H1 (cell line): ENCODE measurements at regions not wholly inside any gene's neighbourhood (a gene's known extent, or its start where the extent isn't known, plus 50 kb on each side); places are given as distances from the start of the nearest gene placed in this dataset.

Experiments used
- CHD2 ChIP-seq: IDR thresholded peaks from 2 replicates; pipeline ENCODE4 v1.6.1; 2012; ENCODE audit warnings: low read length, improper control_type of control experiment
- EZH2 ChIP-seq: fragments of 200-600 bp; sonication (generic); IDR thresholded peaks from 2 replicates; pipeline ENCODE4 v1.7.1; 2012; ENCODE audit warnings: low read depth, mild to moderate bottlenecking, moderate library complexity, low read length, inconsistent platforms; ENCODE audit not compliant: severe bottlenecking
- HDAC2 ChIP-seq, 2 experiments: fragments of 300-600 bp in 1 of 2; sonication (generic) in 1 of 2; IDR thresholded peaks; 2 replicates each; pipeline ENCODE4 v1.6.1; 2011 to 2012; ENCODE audit warnings: low read depth in 2 of 2, low read length in 2 of 2, mild to moderate bottlenecking in 2 of 2, moderate library complexity in 2 of 2, borderline replicate concordance in 1 of 2, inconsistent platforms in 1 of 2
- JUN ChIP-seq: IDR thresholded peaks from 2 replicates; pipeline ENCODE4 v1.6.1; 2011; ENCODE audit warnings: low read depth, mild to moderate bottlenecking, improper control_type of control experiment, low read length
- JUND ChIP-seq: IDR thresholded peaks from 2 replicates; pipeline ENCODE4 v1.6.1; 2011; ENCODE audit warnings: mild to moderate bottlenecking, improper control_type of control experiment, low read length
- NRF1 ChIP-seq: IDR thresholded peaks from 2 replicates; pipeline ENCODE4 v1.6.1; 2011; ENCODE audit warnings: mild to moderate bottlenecking, low read depth, low read length, improper control_type of control experiment
- POLR2A ChIP-seq, 2 experiments: IDR thresholded peaks; 1 replicate in 1 of 2; 2 replicates in 1 of 2; pipeline ENCODE4 v1.6.1; 2011; ENCODE audit warnings: low read depth in 2 of 2, low read length in 2 of 2, mild to moderate bottlenecking in 2 of 2; ENCODE audit errors: control extremely low read depth in 1 of 2
- POLR2AphosphoS5 ChIP-seq: IDR thresholded peaks from 2 replicates; pipeline ENCODE4 v1.6.1; 2011; ENCODE audit warnings: low read depth, low read length
- RAD21 ChIP-seq, 2 experiments: IDR thresholded peaks in 1 of 2; conservative IDR thresholded peaks in 1 of 2; 2 replicates each; pipeline ENCODE4 v1.6.1; 2011; ENCODE audit warnings: low read depth in 2 of 2, low read length in 2 of 2, improper control_type of control experiment in 1 of 2, inconsistent platforms in 1 of 2, mild to moderate bottlenecking in 1 of 2, moderate library complexity in 1 of 2
- RNF2 ChIP-seq: fragments of 200-900, 300-1000 bp; sonication (generic); IDR thresholded peaks from 2 replicates; pipeline ENCODE4 v1.7.1; 2016; ENCODE audit warnings: borderline replicate concordance, low read depth, mild to moderate bottlenecking, antibody characterized with exemption, low read length; ENCODE audit not compliant: poor library complexity, severe bottlenecking; ENCODE audit errors: missing control alignments
- YY1 ChIP-seq: IDR thresholded peaks from 2 replicates; pipeline ENCODE4 v1.6.1; 2011; ENCODE audit warnings: low read depth, mild to moderate bottlenecking, low read length
- TF ChIP-seq, protein P1 (sequence below), 3 experiments: IDR thresholded peaks; 1 replicate in 2 of 3; 2 replicates in 1 of 3; pipeline versions ENCODE4 v1.5.1 to v1.6.1; 2011; ENCODE audit warnings: low read length in 3 of 3, mild to moderate bottlenecking in 3 of 3, inconsistent platforms in 2 of 3, low read depth in 1 of 3, moderate library complexity in 1 of 3; ENCODE audit not compliant: insufficient read depth in 1 of 3; ENCODE audit errors: control extremely low read depth in 1 of 3
- TF ChIP-seq, protein P2 (sequence below): IDR thresholded peaks from 2 replicates; pipeline ENCODE4 v1.6.1; 2011; ENCODE audit warnings: low read depth, mild to moderate bottlenecking, low read length; ENCODE audit not compliant: insufficient read depth

DNA sequence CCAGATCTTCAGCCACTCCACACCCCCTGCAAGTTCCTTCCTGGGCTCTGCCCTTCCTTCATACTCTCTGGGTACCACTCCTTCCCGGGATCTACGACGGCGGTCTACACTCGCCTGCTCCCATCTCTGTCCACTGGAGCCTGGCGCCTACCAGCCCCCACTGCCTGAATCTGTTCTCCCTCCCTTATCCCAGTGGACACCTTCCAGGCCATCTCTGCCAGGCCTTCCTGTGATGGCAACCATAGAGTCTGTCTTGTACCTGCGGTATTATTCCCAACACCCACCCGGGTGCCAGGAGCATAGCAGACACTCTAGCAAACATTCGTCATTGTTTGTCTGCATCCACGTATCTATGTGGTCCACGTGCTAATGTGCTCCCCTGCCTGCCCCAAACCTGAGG lies 140.9 kb downstream of the ZFP36L2 start:
- TF ChIP-seq YY1 (no peak), EZH2 (no peak), HDAC2 (IDR thresholded peaks at IDR 0.05; ENCODE audit: borderline replicate concordance in 1 of 2, low read depth in 2 of 2, low read length in 2 of 2) (no peak), RAD21 (IDR thresholded peaks at IDR 0.05 in 1 of 2, conservative IDR thresholded peaks at IDR 0.05 in 1 of 2; ENCODE audit: low read depth in 2 of 2, low read length in 2 of 2) (no peak), POLR2AphosphoS5 (no peak), JUN (no peak), NRF1 (no peak), RNF2 (no peak), POLR2A (IDR thresholded peaks at IDR 0.05; ENCODE audit: control extremely low read depth in 1 of 2, low read depth in 2 of 2, low read length in 2 of 2) (no peak), CHD2 (no peak), JUND (no peak)
- TF ChIP-seq, protein P1, sequence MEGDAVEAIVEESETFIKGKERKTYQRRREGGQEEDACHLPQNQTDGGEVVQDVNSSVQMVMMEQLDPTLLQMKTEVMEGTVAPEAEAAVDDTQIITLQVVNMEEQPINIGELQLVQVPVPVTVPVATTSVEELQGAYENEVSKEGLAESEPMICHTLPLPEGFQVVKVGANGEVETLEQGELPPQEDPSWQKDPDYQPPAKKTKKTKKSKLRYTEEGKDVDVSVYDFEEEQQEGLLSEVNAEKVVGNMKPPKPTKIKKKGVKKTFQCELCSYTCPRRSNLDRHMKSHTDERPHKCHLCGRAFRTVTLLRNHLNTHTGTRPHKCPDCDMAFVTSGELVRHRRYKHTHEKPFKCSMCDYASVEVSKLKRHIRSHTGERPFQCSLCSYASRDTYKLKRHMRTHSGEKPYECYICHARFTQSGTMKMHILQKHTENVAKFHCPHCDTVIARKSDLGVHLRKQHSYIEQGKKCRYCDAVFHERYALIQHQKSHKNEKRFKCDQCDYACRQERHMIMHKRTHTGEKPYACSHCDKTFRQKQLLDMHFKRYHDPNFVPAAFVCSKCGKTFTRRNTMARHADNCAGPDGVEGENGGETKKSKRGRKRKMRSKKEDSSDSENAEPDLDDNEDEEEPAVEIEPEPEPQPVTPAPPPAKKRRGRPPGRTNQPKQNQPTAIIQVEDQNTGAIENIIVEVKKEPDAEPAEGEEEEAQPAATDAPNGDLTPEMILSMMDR (IDR thresholded peaks at IDR 0.05; ENCODE audit: control extremely low read depth in 1 of 3, insufficient read depth in 1 of 3, low read depth in 1 of 3, low read length in 3 of 3): no peak
- TF ChIP-seq, protein P2, sequence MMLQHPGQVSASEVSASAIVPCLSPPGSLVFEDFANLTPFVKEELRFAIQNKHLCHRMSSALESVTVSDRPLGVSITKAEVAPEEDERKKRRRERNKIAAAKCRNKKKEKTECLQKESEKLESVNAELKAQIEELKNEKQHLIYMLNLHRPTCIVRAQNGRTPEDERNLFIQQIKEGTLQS: no peak
